ENCODE measurements at regions not wholly inside any gene's neighbourhood (a gene's known extent, or its start where the extent isn't known, plus 50 kb on each side); places are given as distances from the start of the nearest gene placed in this dataset.

DNA sequence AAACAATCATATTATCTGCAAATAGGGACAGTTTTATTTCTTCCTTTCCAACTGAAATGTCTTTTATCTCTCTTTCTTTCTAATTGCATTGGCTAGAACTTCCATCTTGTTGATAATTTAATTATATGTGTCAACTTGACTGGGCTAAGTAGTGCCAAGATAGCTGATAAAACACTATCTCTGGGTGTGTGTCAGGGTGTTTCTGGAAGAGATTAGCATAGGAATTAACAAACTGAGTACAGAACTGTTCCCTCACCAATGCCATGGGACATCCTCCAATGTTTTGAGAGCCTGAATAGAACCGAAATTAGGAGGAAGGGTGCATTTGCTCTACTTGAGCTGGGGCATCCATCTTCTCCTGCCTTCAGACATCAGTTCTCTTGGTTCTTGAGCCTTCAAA lies 1027.2 kb downstream of the FAT4 start:
- H3K27me3 ChIP-seq (ENCODE audit: insufficient read depth, low read length, poor library complexity, severe bottlenecking) = no peaks in the 10 kb centered on the region
- Mint-ChIP-seq H3K4me3 (no peak overlapping the region), H3K36me3 (no peaks in the 10 kb centered on the region), H3K4me1 (no peaks in the 10 kb centered on the region), H3K27ac (no peak overlapping the region), H3K9me3 (peaks cover 0 to 21% (median 0%) of the 10 kb centered on the region in 5 donors), H3K27me3 (no peaks in the 10 kb centered on the region)
- DNase-seq = no peak
- ChIA-PET POLR2A (no interaction called here), CTCF (no interaction called here)
- H3K9me3 ChIP-seq (ENCODE audit: low read length) = no peaks in the 10 kb centered on the region
- H3K4me3 ChIP-seq (ENCODE audit: low read length) = no peak overlapping the region
- H3K4me1 ChIP-seq (ENCODE audit: insufficient read depth, low read length) = no peaks in the 10 kb centered on the region
- H3K36me3 ChIP-seq (ENCODE audit: insufficient read depth, low read length) = no peaks in the 10 kb centered on the region
- no peak overlapping the region for H3K27ac ChIP-seq (ENCODE audit: low read depth, low read length)

DNA sequence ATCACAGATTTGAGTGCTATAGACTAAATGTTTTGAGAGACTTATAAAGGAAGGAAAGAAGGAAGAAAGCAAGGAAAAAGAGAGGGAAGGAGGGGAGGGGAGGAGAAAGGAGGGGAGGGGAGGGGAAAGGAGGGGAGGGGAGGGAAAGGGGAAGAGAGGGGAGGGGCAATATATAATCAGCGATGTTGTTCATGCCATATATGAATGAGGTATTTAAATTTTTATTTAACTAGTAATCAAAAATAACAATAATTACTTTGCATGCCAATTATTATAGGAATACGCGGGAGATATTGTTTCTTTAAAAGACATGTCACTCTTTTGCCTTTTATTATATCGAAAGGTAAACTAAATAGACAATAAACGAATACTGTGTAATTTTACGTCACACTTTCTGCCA lies 1029.7 kb downstream of the FAT4 start:
- POLR2A ChIA-PET = no interaction called here
- Histone ChIP-seq H3K27me3 (ENCODE audit: insufficient read depth, low read length, poor library complexity, severe bottlenecking) (no peaks in the 10 kb centered on the region), H3K4me3 (ENCODE audit: low read length) (no peak overlapping the region), H3K36me3 (ENCODE audit: insufficient read depth, low read length) (no peaks in the 10 kb centered on the region), H3K4me1 (ENCODE audit: insufficient read depth, low read length) (no peaks in the 10 kb centered on the region), H3K9me3 (ENCODE audit: low read length) (no peaks in the 10 kb centered on the region), H3K27ac (ENCODE audit: low read depth, low read length) (no peak overlapping the region)
- Mint-ChIP-seq H3K27me3 (no peaks in the 10 kb centered on the region), H3K27ac (no peak overlapping the region), H3K4me1 (no peaks in the 10 kb centered on the region), H3K36me3 (no peaks in the 10 kb centered on the region), H3K9me3 (peaks cover 0 to 17% (median 0%) of the 10 kb centered on the region in 5 donors), H3K4me3 (no peak overlapping the region)
- CTCF ChIA-PET = no interaction called here
- DNase-seq = no peak

DNA sequence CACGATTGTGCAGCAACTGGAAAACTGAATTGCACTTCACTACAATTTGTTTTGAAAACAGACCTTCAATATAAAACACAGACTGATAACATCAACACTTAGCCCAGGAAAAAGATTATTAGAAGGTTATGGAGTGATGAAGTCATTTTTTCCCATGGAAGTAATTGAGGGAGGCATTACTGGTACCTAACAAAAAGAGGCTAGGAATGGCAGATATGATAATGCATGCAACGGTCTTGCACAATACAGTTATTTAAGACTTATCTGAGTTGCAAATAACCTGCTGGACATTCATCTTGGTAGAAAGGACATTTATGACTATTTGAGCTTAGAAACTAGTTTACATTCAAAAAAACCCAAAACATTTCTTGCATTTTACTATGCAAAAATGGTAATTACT lies 1031.9 kb downstream of the FAT4 start:
- Histone ChIP-seq H3K36me3 (ENCODE audit: insufficient read depth, low read length) (no peaks in the 10 kb centered on the region), H3K9me3 (ENCODE audit: low read length) (no peaks in the 10 kb centered on the region), H3K27ac (ENCODE audit: low read depth, low read length) (no peak overlapping the region), H3K27me3 (ENCODE audit: insufficient read depth, low read length, poor library complexity, severe bottlenecking) (no peaks in the 10 kb centered on the region), H3K4me3 (ENCODE audit: low read length) (no peak overlapping the region), H3K4me1 (ENCODE audit: insufficient read depth, low read length) (no peaks in the 10 kb centered on the region)
- no peak overlapping the region for H3K27ac Mint-ChIP-seq
- POLR2A ChIA-PET = no interaction called here
- H3K4me3 Mint-ChIP-seq = no peak overlapping the region
- H3K4me1 Mint-ChIP-seq = no peaks in the 10 kb centered on the region
- CTCF ChIA-PET = no interaction called here
- H3K36me3 Mint-ChIP-seq = no peaks in the 10 kb centered on the region
- H3K9me3 Mint-ChIP-seq = peaks cover 0 to 22% (median 5%) of the 10 kb centered on the region in 5 donors
- no peak for DNase-seq
- no peaks in the 10 kb centered on the region for H3K27me3 Mint-ChIP-seq

GRCh38 chr4:126354784-126355183 lies 1040.0 kb downstream of the FAT4 start:
- CTCF ChIA-PET = no interaction called here
- Mint-ChIP-seq H3K27me3 (no peaks in the 10 kb centered on the region), H3K27ac (no peak overlapping the region), H3K9me3 (peaks cover 2 to 31% (median 5%) of the 10 kb centered on the region in 5 donors), H3K4me3 (no peak overlapping the region), H3K36me3 (no peaks in the 10 kb centered on the region), H3K4me1 (no peaks in the 10 kb centered on the region)
- Histone ChIP-seq H3K36me3 (ENCODE audit: insufficient read depth, low read length) (no peaks in the 10 kb centered on the region), H3K4me1 (ENCODE audit: insufficient read depth, low read length) (no peaks in the 10 kb centered on the region), H3K27ac (ENCODE audit: low read depth, low read length) (no peak overlapping the region), H3K4me3 (ENCODE audit: low read length) (no peak overlapping the region), H3K9me3 (ENCODE audit: low read length) (no peaks in the 10 kb centered on the region), H3K27me3 (ENCODE audit: insufficient read depth, low read length, poor library complexity, severe bottlenecking) (no peaks in the 10 kb centered on the region)
- POLR2A ChIA-PET = no interaction called here
- DNase-seq = no peak

DNA sequence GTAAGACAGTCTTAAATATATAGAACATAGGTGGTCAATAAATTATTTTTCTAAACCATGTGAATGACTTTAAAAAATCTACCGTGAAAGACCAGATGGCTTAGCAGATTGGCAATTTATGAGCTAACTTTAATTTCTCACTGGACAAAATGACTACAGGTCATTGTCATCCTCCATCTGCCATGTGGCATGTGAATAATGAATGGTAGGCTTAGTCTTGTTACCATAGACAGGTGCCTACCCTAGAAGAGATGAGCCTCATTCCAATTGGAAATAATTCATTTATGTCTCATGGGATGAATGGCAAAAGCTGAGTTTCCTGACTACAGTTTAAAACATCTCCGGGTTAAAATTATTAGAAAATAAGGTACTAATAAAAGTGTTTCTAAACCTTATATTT lies 1043.3 kb downstream of the FAT4 start:
- H3K4me1 ChIP-seq (ENCODE audit: insufficient read depth, low read length) = no peaks in the 10 kb centered on the region
- no peaks in the 10 kb centered on the region for H3K4me1 Mint-ChIP-seq
- H3K9me3 Mint-ChIP-seq = peaks cover 0 to 20% (median 5%) of the 10 kb centered on the region in 5 donors
- H3K4me3 Mint-ChIP-seq = no peak overlapping the region
- H3K4me3 ChIP-seq (ENCODE audit: low read length) = no peak overlapping the region
- DNase-seq = no peak
- H3K36me3 Mint-ChIP-seq = no peaks in the 10 kb centered on the region
- ChIA-PET POLR2A (no interaction called here), CTCF (no interaction called here)
- no peaks in the 10 kb centered on the region for H3K27me3 ChIP-seq (ENCODE audit: insufficient read depth, low read length, poor library complexity, severe bottlenecking)
- H3K27me3 Mint-ChIP-seq = no peaks in the 10 kb centered on the region
- no peaks in the 10 kb centered on the region for H3K9me3 ChIP-seq (ENCODE audit: low read length)
- H3K36me3 ChIP-seq (ENCODE audit: insufficient read depth, low read length) = no peaks in the 10 kb centered on the region
- H3K27ac ChIP-seq (ENCODE audit: low read depth, low read length) = no peak overlapping the region
- H3K27ac Mint-ChIP-seq = no peak overlapping the region

- H3K9me3 Mint-ChIP-seq = peaks cover 2 to 24% (median 13%) of the 10 kb centered on the region in 5 donors
- ChIA-PET POLR2A (no interaction called here), CTCF (no interaction called here)
- H3K36me3 Mint-ChIP-seq = no peaks in the 10 kb centered on the region
- no peak for DNase-seq
- H3K4me3 Mint-ChIP-seq = no peak overlapping the region
- no peak overlapping the region for H3K27ac ChIP-seq (ENCODE audit: low read depth, low read length)
- no peaks in the 10 kb centered on the region for H3K36me3 ChIP-seq (ENCODE audit: insufficient read depth, low read length)
- H3K27me3 Mint-ChIP-seq = peaks cover 0 to 1% of the 10 kb centered on the region in 2 donors
- no peaks in the 10 kb centered on the region for H3K27me3 ChIP-seq (ENCODE audit: insufficient read depth, low read length, poor library complexity, severe bottlenecking)
- H3K4me1 ChIP-seq (ENCODE audit: insufficient read depth, low read length) = no peaks in the 10 kb centered on the region
- no peaks in the 10 kb centered on the region for H3K4me1 Mint-ChIP-seq
- no peak overlapping the region for H3K4me3 ChIP-seq (ENCODE audit: low read length)
- H3K27ac Mint-ChIP-seq = no peak overlapping the region
- no peaks in the 10 kb centered on the region for H3K9me3 ChIP-seq (ENCODE audit: low read length)
Measured at GRCh38 chr4:126361287-126361686, 1046.5 kb downstream of the FAT4 start.

DNA sequence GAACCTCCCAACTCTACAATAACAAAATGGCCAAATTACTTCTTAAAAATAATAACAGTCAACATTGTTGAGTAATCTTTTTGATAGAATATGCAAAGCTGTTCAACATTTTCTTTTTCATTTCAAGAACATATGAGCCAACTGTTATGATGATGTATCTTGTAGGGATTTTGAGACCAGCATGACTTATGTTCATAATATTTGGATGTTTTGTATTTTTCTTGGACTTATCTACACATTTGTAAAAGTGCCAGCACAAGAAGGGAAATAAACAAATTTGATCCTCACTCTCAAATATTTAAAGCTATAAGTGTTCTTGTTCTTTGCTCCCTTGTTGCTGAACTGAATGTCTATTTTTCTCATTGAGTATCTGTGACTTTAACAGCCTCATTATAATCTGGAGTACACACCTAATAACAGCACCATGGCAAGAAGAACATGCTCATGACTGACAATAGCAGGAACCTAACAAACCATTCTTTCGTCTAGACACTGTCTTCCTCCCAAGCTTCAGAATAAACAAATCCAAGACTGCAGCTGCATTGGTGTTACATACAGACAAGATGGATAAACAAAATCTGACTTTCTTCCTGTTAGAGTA lies 1049.7 kb downstream of the FAT4 start:
- H3K27me3 ChIP-seq (ENCODE audit: insufficient read depth, low read length, poor library complexity, severe bottlenecking) = no peaks in the 10 kb centered on the region
- Mint-ChIP-seq H3K9me3 (peaks cover 2 to 29% (median 13%) of the 10 kb centered on the region in 5 donors), H3K4me3 (no peak overlapping the region), H3K4me1 (no peaks in the 10 kb centered on the region), H3K27me3 (peaks cover 0 to 1% of the 10 kb centered on the region in 2 donors), H3K36me3 (no peaks in the 10 kb centered on the region), H3K27ac (no peak overlapping the region)
- H3K4me1 ChIP-seq (ENCODE audit: insufficient read depth, low read length) = no peaks in the 10 kb centered on the region
- no peaks in the 10 kb centered on the region for H3K9me3 ChIP-seq (ENCODE audit: low read length)
- ChIA-PET POLR2A (no interaction called here), CTCF (no interaction called here)
- no peak overlapping the region for H3K4me3 ChIP-seq (ENCODE audit: low read length)
- DNase-seq = no peak
- H3K36me3 ChIP-seq (ENCODE audit: insufficient read depth, low read length) = no peaks in the 10 kb centered on the region
- H3K27ac ChIP-seq (ENCODE audit: low read depth, low read length) = no peak overlapping the region

GRCh38 chr4:126369076-126369475 lies 1054.3 kb downstream of the FAT4 start:
- Histone ChIP-seq H3K27me3 (ENCODE audit: insufficient read depth, low read length, poor library complexity, severe bottlenecking) (no peaks in the 10 kb centered on the region), H3K4me1 (ENCODE audit: insufficient read depth, low read length) (no peaks in the 10 kb centered on the region), H3K27ac (ENCODE audit: low read depth, low read length) (no peak overlapping the region), H3K4me3 (ENCODE audit: low read length) (no peak overlapping the region), H3K36me3 (ENCODE audit: insufficient read depth, low read length) (no peaks in the 10 kb centered on the region), H3K9me3 (ENCODE audit: low read length) (no peaks in the 10 kb centered on the region)
- no peaks in the 10 kb centered on the region for H3K4me1 Mint-ChIP-seq
- ChIA-PET CTCF (no interaction called here), POLR2A (no interaction called here)
- peaks cover 0 to 1% of the 10 kb centered on the region in 2 donors for H3K27me3 Mint-ChIP-seq
- DNase-seq = no peak
- peaks cover 2 to 27% (median 12%) of the 10 kb centered on the region in 5 donors for H3K9me3 Mint-ChIP-seq
- no peak overlapping the region for H3K27ac Mint-ChIP-seq
- H3K36me3 Mint-ChIP-seq = no peaks in the 10 kb centered on the region
- no peak overlapping the region for H3K4me3 Mint-ChIP-seq

DNA sequence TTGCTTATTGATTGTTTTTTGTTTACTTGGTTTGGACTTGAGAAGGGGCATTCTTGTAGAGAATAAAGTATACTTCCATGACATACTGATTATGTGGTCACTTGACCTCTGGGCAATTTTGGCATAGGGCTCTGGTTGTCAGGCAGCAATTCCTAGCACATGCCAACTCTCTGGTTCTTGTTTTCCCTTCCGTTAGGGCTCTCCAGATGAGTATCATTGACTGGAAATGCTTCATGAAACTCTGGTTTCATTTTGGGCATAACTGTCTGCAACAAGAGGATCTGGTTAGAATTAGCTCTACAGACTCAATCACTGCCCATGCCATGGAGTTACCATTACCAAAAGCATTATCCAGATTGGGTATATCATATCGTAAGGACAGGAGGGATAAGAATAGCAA lies 1057.9 kb downstream of the FAT4 start:
- Mint-ChIP-seq H3K9me3 (peaks cover 2 to 26% (median 12%) of the 10 kb centered on the region in 5 donors), H3K4me1 (no peaks in the 10 kb centered on the region), H3K36me3 (no peaks in the 10 kb centered on the region), H3K27ac (no peak overlapping the region), H3K4me3 (no peak overlapping the region), H3K27me3 (no peaks in the 10 kb centered on the region)
- Histone ChIP-seq H3K27ac (ENCODE audit: low read depth, low read length) (no peak overlapping the region), H3K27me3 (ENCODE audit: insufficient read depth, low read length, poor library complexity, severe bottlenecking) (no peaks in the 10 kb centered on the region), H3K4me3 (ENCODE audit: low read length) (no peak overlapping the region), H3K4me1 (ENCODE audit: insufficient read depth, low read length) (no peaks in the 10 kb centered on the region), H3K36me3 (ENCODE audit: insufficient read depth, low read length) (no peaks in the 10 kb centered on the region), H3K9me3 (ENCODE audit: low read length) (no peaks in the 10 kb centered on the region)
- CTCF ChIA-PET = no interaction called here
- no peak for DNase-seq
- POLR2A ChIA-PET = no interaction called here
